Endothelial cell of umbilical vein (primary cell): ENCODE measurements at regions not wholly inside any gene's neighbourhood (a gene's known extent, or its start where the extent isn't known, plus 50 kb on each side); places are given as distances from the start of the nearest gene placed in this dataset.

ENCODE experiments used
- BruUV-seq: library from RNA; stranded (reverse); fragments of 400-500 nt; replicated peaks from 2 replicates; lab custom pipeline; 2021; lab: Mats Ljungman, UMichigan
- CTCF ChIA-PET: fragments of 300-600, 350-600 bp; sonication (Branson Sonifier 250); formaldehyde crosslinking; loops from one replicate; lab custom pipeline; 2021; ENCODE audit warnings: antibody characterized with exemption, inconsistent platforms; lab: Charles Lee
- POLR2A ChIA-PET: fragments of 300-600, 350-600 bp; sonication (Branson Sonifier 250); formaldehyde crosslinking; loops from one replicate; lab custom pipeline; 2021; ENCODE audit warnings: antibody characterized with exemption, inconsistent platforms; lab: Charles Lee
- DNase-seq: peaks from one replicate; pipeline ENCODE4 v3.0.0-alpha.2; 2011; ENCODE audit warnings: low read depth, low spot score
- FAIRE-seq: peaks from 2 replicates; lab custom pipeline; 2011; peaks lifted over from hg19 to GRCh38; lab: Jason Lieb, UNC
- H2AFZ ChIP-seq: 2 replicates; pipeline ENCODE4 v1.6.0; 2012; ENCODE audit warnings: low read depth, low read length, control low read depth, inconsistent platforms
- H3K27ac ChIP-seq: 2 replicates; pipeline ENCODE4 v1.5.1; 2011; ENCODE audit warnings: low read depth, mild to moderate bottlenecking, control low read depth, low read length, moderate library complexity; ENCODE audit not compliant: insufficient read depth
- H3K27me3 ChIP-seq, 2 experiments: 2 replicates each; pipeline versions ENCODE4 v1.6.0 to v1.6.1; 2011; ENCODE audit warnings: low read length in 2 of 2, mixed read lengths in 1 of 2; ENCODE audit not compliant: control insufficient read depth in 2 of 2, insufficient read depth in 2 of 2
- H3K36me3 ChIP-seq, 2 experiments: 2 replicates in 1 of 2; 3 replicates in 1 of 2; pipeline ENCODE4 v1.5.1; 2011; ENCODE audit warnings: low read length in 2 of 2, mild to moderate bottlenecking in 1 of 2, moderate library complexity in 1 of 2; ENCODE audit not compliant: control insufficient read depth in 2 of 2, insufficient read depth in 2 of 2; ENCODE audit errors: extremely low read depth in 1 of 2
- H3K4me1 ChIP-seq: 3 replicates; pipeline ENCODE4 v1.5.1; 2011; ENCODE audit warnings: mild to moderate bottlenecking, low read length; ENCODE audit not compliant: control insufficient read depth, insufficient read depth; ENCODE audit errors: extremely low read depth
- H3K4me2 ChIP-seq: 2 replicates; pipeline ENCODE4 v1.6.1; 2011; ENCODE audit warnings: low read length, control low read depth, mixed read lengths; ENCODE audit not compliant: insufficient read depth
- H3K4me3 ChIP-seq, 3 experiments: fragments of 200-600 bp in 1 of 3; sonication (generic), shearing (Covaris generic) in 1 of 3; replicated peaks in 1 of 3; 2 replicates each; pipeline ENCODE4 v1.5.1; 2011 to 2016; ENCODE audit warnings: control low read depth in 3 of 3, low read length in 3 of 3, mild to moderate bottlenecking in 2 of 3, inconsistent platforms in 1 of 3, low read depth in 1 of 3, moderate library complexity in 1 of 3; ENCODE audit not compliant: insufficient read depth in 1 of 3
- H3K79me2 ChIP-seq: 2 replicates; pipeline ENCODE4 v1.6.0; 2012; ENCODE audit warnings: low read length, inconsistent platforms; ENCODE audit not compliant: control insufficient read depth, insufficient read depth
- H3K9ac ChIP-seq: replicated peaks from 2 replicates; pipeline ENCODE3; 2011; ENCODE audit warnings: low read length, control low read depth; ENCODE audit not compliant: insufficient read depth; ENCODE audit errors: extremely low read depth
- H3K9me1 ChIP-seq: replicated peaks from 3 replicates; pipeline ENCODE4 v1.6.0; 2011; ENCODE audit warnings: mild to moderate bottlenecking, low read length; ENCODE audit not compliant: control insufficient read depth, insufficient read depth; ENCODE audit errors: extremely low read depth
- H3K9me3 ChIP-seq: replicated peaks from 2 replicates; pipeline ENCODE4 v1.5.1; 2012; ENCODE audit warnings: low read length, inconsistent platforms; ENCODE audit not compliant: control insufficient read depth, insufficient read depth
- H4K20me1 ChIP-seq: replicated peaks from 2 replicates; pipeline ENCODE3; 2011; ENCODE audit warnings: mild to moderate bottlenecking, low read length; ENCODE audit not compliant: control insufficient read depth, insufficient read depth; ENCODE audit errors: extremely low read depth
- EZH2 ChIP-seq: IDR thresholded peaks from 2 replicates; pipeline ENCODE4 v1.6.1; 2012; ENCODE audit warnings: borderline replicate concordance, low read depth, mild to moderate bottlenecking, moderate library complexity, low read length, inconsistent platforms; ENCODE audit not compliant: severe bottlenecking
- FOS ChIP-seq: IDR thresholded peaks from 2 replicates; pipeline ENCODE4 v1.6.1; 2011; ENCODE audit warnings: mild to moderate bottlenecking, low read length, moderate library complexity, borderline replicate concordance; ENCODE audit not compliant: insufficient read depth
- GATA2 ChIP-seq: IDR thresholded peaks from 2 replicates; pipeline ENCODE4 v1.7.0; 2011; ENCODE audit warnings: low read depth, mild to moderate bottlenecking, moderate library complexity, mixed read lengths, low read length; ENCODE audit not compliant: insufficient read length, insufficient read depth
- JUN ChIP-seq: IDR thresholded peaks from 2 replicates; pipeline ENCODE4 v1.6.1; 2011; ENCODE audit warnings: borderline replicate concordance, low read depth; ENCODE audit not compliant: insufficient read length, insufficient read depth
- MYC ChIP-seq: IDR thresholded peaks from one replicate; pipeline ENCODE4 v1.6.1; 2011; ENCODE audit warnings: mild to moderate bottlenecking, low read depth, low read length
- POLR2A ChIP-seq: IDR thresholded peaks from 2 replicates; pipeline ENCODE4 v1.6.1; 2012; ENCODE audit warnings: low read depth, mild to moderate bottlenecking, control low read depth, low read length
- POLR2AphosphoS5 ChIP-seq: IDR thresholded peaks from 2 replicates; pipeline ENCODE4 v1.6.1; 2012; ENCODE audit warnings: low read depth, mild to moderate bottlenecking, control low read depth, low read length, moderate library complexity; ENCODE audit not compliant: insufficient read depth
- dilution Hi-C: fragments of 300-500 bp; cut with MboI; formaldehyde crosslinking; loops from one replicate; pipeline ENCODE4 v1.15.0; 2019; ENCODE audit warnings: low sequenced_read_pairs; ENCODE audit not compliant: extremely low pct_ligation_motif_present
- intact Hi-C: fragments of 100-400 bp; cut with micrococcal nuclease; formaldehyde crosslinking; loops from one replicate; pipeline ENCODE4 v1.10.0; 2022
- TF ChIP-seq, protein P1 (sequence below), 2 donors: IDR thresholded peaks; 1 replicate in 1 of 2; 2 replicates in 1 of 2; pipeline ENCODE4 v1.5.1; 2011; ENCODE audit warnings: low read length in 2 of 2, mild to moderate bottlenecking in 2 of 2, moderate library complexity in 2 of 2, control low read depth in 1 of 2, inconsistent platforms in 1 of 2, low read depth in 1 of 2; ENCODE audit not compliant: insufficient read depth in 1 of 2; ENCODE audit errors: extremely low read depth in 1 of 2
- TF ChIP-seq, protein P2 (sequence below): IDR thresholded peaks from 2 replicates; pipeline ENCODE4 v1.6.1; 2011; ENCODE audit not compliant: insufficient read depth, insufficient read length

DNA sequence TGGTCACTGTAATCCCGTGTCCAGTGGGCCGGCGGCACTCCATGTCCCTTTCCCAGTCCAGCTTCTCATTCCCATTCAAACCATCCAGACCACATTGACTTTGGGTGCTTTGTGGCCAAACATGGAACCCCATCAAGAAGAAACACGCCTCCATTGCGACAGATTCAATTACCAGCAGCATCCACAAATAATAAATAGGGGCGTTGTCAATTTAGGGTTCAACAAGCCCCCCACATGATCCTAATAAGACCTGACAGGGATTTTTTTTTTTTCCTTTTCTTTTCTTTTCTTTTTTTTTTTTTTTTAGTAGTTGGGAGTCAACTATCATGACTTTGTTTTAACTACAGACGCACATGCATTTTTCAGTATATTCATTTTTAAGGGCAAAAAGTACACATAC, 149.4 kb downstream of the DICER1 start:
- Histone ChIP-seq H3K36me3 (no peaks in the 10 kb centered on the region), H3K9me1 (no peaks in the 10 kb centered on the region), H3K4me1 (no peaks in the 10 kb centered on the region), H3K9me3 (no peaks in the 10 kb centered on the region), H3K27ac (no peak overlapping the region), H2AFZ (no peak overlapping the region), H4K20me1 (no peaks in the 10 kb centered on the region), H3K4me2 (no peak overlapping the region), H3K27me3 (no peaks in the 10 kb centered on the region), H3K79me2 (no peaks in the 10 kb centered on the region), H3K9ac (no peak overlapping the region), H3K4me3 (no peak overlapping the region)
- CTCF ChIA-PET = interaction anchor here (1.1 kb wide), 1 partner anchor 766 kb away, joined by 3 read pairs; no protein-coding TSS in a partner anchor
- POLR2A ChIA-PET = no interaction called here
- no peak for DNase-seq
- FAIRE-seq = no peak
- TF ChIP-seq, protein P1, sequence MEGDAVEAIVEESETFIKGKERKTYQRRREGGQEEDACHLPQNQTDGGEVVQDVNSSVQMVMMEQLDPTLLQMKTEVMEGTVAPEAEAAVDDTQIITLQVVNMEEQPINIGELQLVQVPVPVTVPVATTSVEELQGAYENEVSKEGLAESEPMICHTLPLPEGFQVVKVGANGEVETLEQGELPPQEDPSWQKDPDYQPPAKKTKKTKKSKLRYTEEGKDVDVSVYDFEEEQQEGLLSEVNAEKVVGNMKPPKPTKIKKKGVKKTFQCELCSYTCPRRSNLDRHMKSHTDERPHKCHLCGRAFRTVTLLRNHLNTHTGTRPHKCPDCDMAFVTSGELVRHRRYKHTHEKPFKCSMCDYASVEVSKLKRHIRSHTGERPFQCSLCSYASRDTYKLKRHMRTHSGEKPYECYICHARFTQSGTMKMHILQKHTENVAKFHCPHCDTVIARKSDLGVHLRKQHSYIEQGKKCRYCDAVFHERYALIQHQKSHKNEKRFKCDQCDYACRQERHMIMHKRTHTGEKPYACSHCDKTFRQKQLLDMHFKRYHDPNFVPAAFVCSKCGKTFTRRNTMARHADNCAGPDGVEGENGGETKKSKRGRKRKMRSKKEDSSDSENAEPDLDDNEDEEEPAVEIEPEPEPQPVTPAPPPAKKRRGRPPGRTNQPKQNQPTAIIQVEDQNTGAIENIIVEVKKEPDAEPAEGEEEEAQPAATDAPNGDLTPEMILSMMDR (IDR thresholded peaks at IDR 0.05; ENCODE audit: extremely low read depth in 1 of 2, insufficient read depth in 1 of 2, low read depth in 1 of 2, low read length in 2 of 2) = no peak
- no peak for TF ChIP-seq POLR2A
- TF ChIP-seq GATA2 = no peak
- TF ChIP-seq EZH2 = no peak
- no peak for TF ChIP-seq JUN
- TF ChIP-seq MYC = no peak
- TF ChIP-seq FOS = no peak
- TF ChIP-seq, protein P2, sequence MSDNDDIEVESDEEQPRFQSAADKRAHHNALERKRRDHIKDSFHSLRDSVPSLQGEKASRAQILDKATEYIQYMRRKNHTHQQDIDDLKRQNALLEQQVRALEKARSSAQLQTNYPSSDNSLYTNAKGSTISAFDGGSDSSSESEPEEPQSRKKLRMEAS = no peak
- no peak for TF ChIP-seq POLR2AphosphoS5
- intact Hi-C loops (no loop called here), dilution Hi-C loops (no loop called here)
- BruUV-seq = no TSS peak
